DOHH2 (cell line): ENCODE measurements at regions not wholly inside any gene's neighbourhood (a gene's known extent, or its start where the extent isn't known, plus 50 kb on each side); places are given as distances from the start of the nearest gene placed in this dataset.

Source experiments
- H3F3A ChIP-seq: fragments of 200-600 bp; sonication (generic), shearing (Covaris generic); 2 replicates; pipeline ENCODE4 v1.6.0; 2016; ENCODE audit warnings: antibody characterized with exemption, mild to moderate bottlenecking; ENCODE audit not compliant: control insufficient read depth, insufficient read depth
- H3K27ac ChIP-seq: fragments of 200-600 bp; sonication (generic); 2 replicates; pipeline ENCODE4 v1.5.1; 2014; ENCODE audit warnings: low read depth, mild to moderate bottlenecking, low read length, moderate library complexity
- H3K27me3 ChIP-seq: fragments of 200-600 bp; sonication (generic); 2 replicates; pipeline ENCODE4 v1.6.1; 2014; ENCODE audit warnings: mild to moderate bottlenecking, low read length, mixed read lengths; ENCODE audit not compliant: control insufficient read depth
- H3K36me3 ChIP-seq: fragments of 200-600 bp; sonication (generic); 2 replicates; pipeline ENCODE4 v1.6.1; 2014; ENCODE audit warnings: mild to moderate bottlenecking, low read length, moderate library complexity, mixed read lengths; ENCODE audit not compliant: control insufficient read depth
- H3K4me1 ChIP-seq: fragments of 200-600 bp; sonication (generic); 2 replicates; pipeline ENCODE4 v1.6.1; 2014; ENCODE audit warnings: mild to moderate bottlenecking, low read length, mixed read lengths; ENCODE audit not compliant: control insufficient read depth
- H3K4me2 ChIP-seq: fragments of 200-600 bp; sonication (generic); 2 replicates; pipeline ENCODE4 v1.6.0; 2014; ENCODE audit warnings: mild to moderate bottlenecking, low read length, moderate library complexity
- H3K4me3 ChIP-seq: fragments of 200-600 bp; sonication (generic); 2 replicates; pipeline ENCODE4 v1.5.1; 2014; ENCODE audit warnings: mild to moderate bottlenecking, low read length, mixed read lengths
- H3K79me2 ChIP-seq: fragments of 200-600 bp; sonication (generic); 2 replicates; pipeline ENCODE4 v1.6.1; 2014; ENCODE audit warnings: mild to moderate bottlenecking, low read length, mixed read lengths; ENCODE audit not compliant: control insufficient read depth
- H3K9me2 ChIP-seq: fragments of 200-600 bp; sonication (generic); replicated peaks from 2 replicates; pipeline ENCODE4 v1.6.1; 2014; ENCODE audit warnings: mild to moderate bottlenecking, low read length, mixed read lengths; ENCODE audit not compliant: control insufficient read depth
- H3K9me3 ChIP-seq: fragments of 200-600 bp; sonication (generic); 2 replicates; pipeline ENCODE4 v1.6.1; 2014; ENCODE audit warnings: antibody characterized with exemption, low read length, mixed read lengths; ENCODE audit not compliant: control insufficient read depth, insufficient read depth
- H4K20me1 ChIP-seq: fragments of 200-600 bp; sonication (generic); 2 replicates; pipeline ENCODE4 v1.6.0; 2014; ENCODE audit warnings: low read depth, mild to moderate bottlenecking, antibody characterized with exemption, low read length, moderate library complexity; ENCODE audit not compliant: control insufficient read depth, insufficient read depth
- EZH2phosphoT487 ChIP-seq: fragments of 200-600 bp; sonication (generic); IDR thresholded peaks from 2 replicates; pipeline ENCODE4 v1.6.1; 2017; ENCODE audit warnings: borderline replicate concordance, mild to moderate bottlenecking, antibody characterized with exemption, low read length, moderate library complexity, mixed read lengths
- TF ChIP-seq, protein P1 (sequence below): fragments of 200-600 bp; sonication (generic); IDR thresholded peaks from one replicate; pipeline ENCODE4 v1.5.1; 2014; ENCODE audit warnings: antibody characterized with exemption, mild to moderate bottlenecking, low read depth, low read length; ENCODE audit not compliant: poor library complexity, severe bottlenecking

DNA sequence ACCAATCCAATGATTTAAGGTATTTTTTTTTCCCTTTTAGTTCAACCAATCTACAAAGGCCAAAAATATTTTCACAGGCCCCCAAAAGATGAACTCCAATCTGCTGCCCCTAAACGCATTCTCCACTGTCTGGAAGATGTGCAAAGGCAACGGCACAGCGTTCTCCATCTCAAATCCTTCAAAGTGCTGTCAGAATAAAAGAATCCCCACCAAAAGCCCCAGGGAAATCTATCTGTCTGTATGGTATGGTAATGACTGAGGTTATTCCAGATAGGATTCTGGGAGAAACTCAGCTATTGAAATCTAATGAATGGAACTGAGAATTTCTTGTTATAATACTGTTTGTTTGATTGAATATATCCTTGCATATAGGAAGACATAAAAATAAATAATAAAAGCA is 217.8 kb upstream of the CCN2 start:
- H3K9me2 ChIP-seq: peaks cover 2% of the 10 kb centered on the region; the same call in 1 of the 2 replicates
- H3K36me3 ChIP-seq: no peaks in the 10 kb centered on the region
- H3K4me2 ChIP-seq: no peak overlapping the region
- no peaks in the 10 kb centered on the region for H3F3A ChIP-seq
- H3K4me3 ChIP-seq: no peak overlapping the region
- H4K20me1 ChIP-seq: no peaks in the 10 kb centered on the region
- no peaks in the 10 kb centered on the region for H3K9me3 ChIP-seq
- no peak for TF ChIP-seq EZH2phosphoT487
- TF ChIP-seq, protein P1, sequence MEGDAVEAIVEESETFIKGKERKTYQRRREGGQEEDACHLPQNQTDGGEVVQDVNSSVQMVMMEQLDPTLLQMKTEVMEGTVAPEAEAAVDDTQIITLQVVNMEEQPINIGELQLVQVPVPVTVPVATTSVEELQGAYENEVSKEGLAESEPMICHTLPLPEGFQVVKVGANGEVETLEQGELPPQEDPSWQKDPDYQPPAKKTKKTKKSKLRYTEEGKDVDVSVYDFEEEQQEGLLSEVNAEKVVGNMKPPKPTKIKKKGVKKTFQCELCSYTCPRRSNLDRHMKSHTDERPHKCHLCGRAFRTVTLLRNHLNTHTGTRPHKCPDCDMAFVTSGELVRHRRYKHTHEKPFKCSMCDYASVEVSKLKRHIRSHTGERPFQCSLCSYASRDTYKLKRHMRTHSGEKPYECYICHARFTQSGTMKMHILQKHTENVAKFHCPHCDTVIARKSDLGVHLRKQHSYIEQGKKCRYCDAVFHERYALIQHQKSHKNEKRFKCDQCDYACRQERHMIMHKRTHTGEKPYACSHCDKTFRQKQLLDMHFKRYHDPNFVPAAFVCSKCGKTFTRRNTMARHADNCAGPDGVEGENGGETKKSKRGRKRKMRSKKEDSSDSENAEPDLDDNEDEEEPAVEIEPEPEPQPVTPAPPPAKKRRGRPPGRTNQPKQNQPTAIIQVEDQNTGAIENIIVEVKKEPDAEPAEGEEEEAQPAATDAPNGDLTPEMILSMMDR: no peak
- H3K27ac ChIP-seq: no peak overlapping the region
- no peaks in the 10 kb centered on the region for H3K79me2 ChIP-seq
- H3K4me1 ChIP-seq: no peaks in the 10 kb centered on the region
- no peaks in the 10 kb centered on the region for H3K27me3 ChIP-seq

DNA sequence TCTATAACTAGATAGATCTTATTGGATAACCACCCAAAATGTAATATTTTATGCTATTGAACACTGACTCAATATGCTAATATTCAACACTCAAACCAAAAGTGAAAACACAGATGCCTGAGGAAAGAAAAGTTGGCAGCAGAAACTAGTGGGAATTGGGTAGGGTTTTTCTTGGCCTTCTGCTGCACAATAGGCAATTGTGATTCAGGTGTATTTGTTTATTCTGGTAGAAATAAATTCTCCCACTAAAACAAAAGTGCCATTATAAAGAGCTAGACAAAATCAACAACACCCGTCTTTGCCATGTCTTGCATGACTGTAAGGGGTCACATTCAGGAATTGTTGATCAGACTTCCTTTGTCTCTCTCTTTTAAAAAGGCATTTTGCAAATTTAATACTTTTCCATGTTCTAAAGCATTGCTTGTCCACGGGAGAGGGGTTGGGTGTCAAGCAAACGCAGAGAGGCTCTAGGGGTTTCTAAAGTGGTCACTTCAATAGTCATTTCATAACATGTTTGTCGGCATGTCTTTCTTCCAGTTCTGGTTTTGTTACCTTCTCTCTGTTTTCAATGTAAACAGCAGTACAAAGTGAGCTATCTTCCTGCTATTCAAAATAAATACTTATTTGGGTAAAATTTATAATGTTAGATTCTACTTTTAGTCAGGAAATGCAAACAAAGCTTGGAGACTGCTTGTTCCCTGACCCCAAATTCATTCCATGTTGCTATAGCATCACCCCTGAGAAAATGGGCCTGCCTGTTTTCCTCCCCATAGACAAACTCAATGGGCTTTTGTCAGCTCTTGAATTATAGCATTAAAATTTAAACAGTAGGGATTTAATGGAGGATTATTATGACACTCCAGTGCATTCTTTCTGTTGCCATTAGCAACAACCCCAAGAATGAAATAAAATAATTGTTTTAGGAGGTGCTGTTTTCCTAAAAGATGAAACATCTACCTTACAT is 217.0 kb upstream of the CCN2 start:
- no peak overlapping the region for H3K27ac ChIP-seq

DNA sequence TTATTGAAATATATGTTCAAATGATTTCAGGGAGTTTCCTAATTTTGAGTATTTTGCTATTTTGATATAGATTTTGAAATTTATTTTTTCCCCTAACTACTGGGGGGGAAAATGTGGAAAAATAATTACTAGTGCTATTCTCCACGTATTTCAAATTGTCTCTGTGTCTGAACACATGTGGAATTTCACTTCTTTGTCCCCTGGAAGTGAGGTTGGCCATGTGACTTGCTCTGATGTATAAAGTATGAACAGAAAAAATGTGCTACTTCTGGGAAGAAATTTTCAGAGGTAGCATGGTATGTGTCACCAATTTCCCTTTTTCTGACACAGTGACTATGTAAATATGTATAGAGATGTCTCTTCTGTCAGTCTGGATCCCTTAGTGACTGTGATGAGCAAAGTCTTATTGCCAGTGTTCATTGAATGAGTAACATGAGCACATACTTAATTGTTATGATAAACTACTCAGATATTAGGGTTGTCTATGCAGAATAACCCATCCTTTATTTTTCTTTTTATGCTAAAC is 215.4 kb upstream of the CCN2 start:
- Histone ChIP-seq H3K36me3 (no peaks in the 10 kb centered on the region), H3K9me3 (no peaks in the 10 kb centered on the region), H4K20me1 (no peaks in the 10 kb centered on the region), H3K79me2 (no peaks in the 10 kb centered on the region), H3K27me3 (no peaks in the 10 kb centered on the region), H3K4me1 (peaks cover 1% of the 10 kb centered on the region), H3K9me2 (peaks cover 2% of the 10 kb centered on the region; the same call in 1 of the 2 replicates), H3K4me3 (no peak overlapping the region), H3K27ac (no peak overlapping the region), H3F3A (no peaks in the 10 kb centered on the region), H3K4me2 (no peak overlapping the region)
- TF ChIP-seq EZH2phosphoT487: no peak
- TF ChIP-seq, protein P1: no peak

More for the DNA sequence above, 217.0 kb upstream of the CCN2 start:
- Histone ChIP-seq H3K4me1 (no peaks in the 10 kb centered on the region), H3K9me3 (no peaks in the 10 kb centered on the region), H3K4me2 (no peak overlapping the region), H3K36me3 (no peaks in the 10 kb centered on the region), H3K4me3 (no peak overlapping the region), H3K79me2 (no peaks in the 10 kb centered on the region), H3F3A (no peaks in the 10 kb centered on the region), H3K9me2 (peaks cover 2% of the 10 kb centered on the region; the same call in 1 of the 2 replicates), H3K27me3 (no peaks in the 10 kb centered on the region), H4K20me1 (no peaks in the 10 kb centered on the region)
- TF ChIP-seq, protein P1: no peak
- TF ChIP-seq EZH2phosphoT487: no peak
